Hematopoietic multipotent progenitor cell treated with erythropoietin and hydrocortisone succinate and interleukin-3 and kit ligand, for 8 days (in vitro differentiated cells): ENCODE measurements at regions not wholly inside any gene's neighbourhood (a gene's known extent, or its start where the extent isn't known, plus 50 kb on each side); places are given as distances from the start of the nearest gene placed in this dataset.

ENCODE experiments used
- DNase-seq: peaks from one replicate; pipeline ENCODE4 v3.0.0-alpha.2; 2015

DNA sequence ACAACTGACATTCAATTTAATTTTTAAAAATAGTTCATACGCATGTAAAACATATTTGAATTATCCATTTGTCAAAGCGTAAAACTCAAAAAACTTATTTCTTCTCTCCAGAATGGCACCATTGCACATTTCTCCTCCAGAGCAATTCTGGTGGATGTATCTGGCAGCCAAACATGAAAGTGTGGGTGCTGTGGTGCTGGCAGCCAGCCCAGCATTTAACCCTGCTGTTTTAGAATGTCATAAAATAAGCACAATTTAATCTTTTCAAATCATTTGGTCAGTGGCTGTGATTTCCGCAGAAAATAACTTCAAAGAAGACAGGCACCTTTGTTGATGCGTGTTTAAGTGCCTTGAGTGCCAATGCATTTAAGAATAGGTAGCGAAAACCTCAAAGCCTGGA is 302.7 kb upstream of the MEOX2 start:
- no peak for DNase-seq

GRCh38 chr7:15985587-15986384 is 299.3 kb upstream of the MEOX2 start:
- no peak for DNase-seq

- no peak for DNase-seq
Observed at GRCh38 chr7:15977663-15978062, 291.2 kb upstream of the MEOX2 start.

- DNase-seq = no peak
Observed at GRCh38 chr7:15972862-15973275, 286.4 kb upstream of the MEOX2 start.

GRCh38 chr7:15967551-15967950 is 281.1 kb upstream of the MEOX2 start:
- no peak for DNase-seq

- DNase-seq = no peak
Observed at GRCh38 chr7:15967121-15967520, 280.6 kb upstream of the MEOX2 start.

- no peak for DNase-seq
Observed at GRCh38 chr7:15963206-15963605, 276.7 kb upstream of the MEOX2 start.

DNA sequence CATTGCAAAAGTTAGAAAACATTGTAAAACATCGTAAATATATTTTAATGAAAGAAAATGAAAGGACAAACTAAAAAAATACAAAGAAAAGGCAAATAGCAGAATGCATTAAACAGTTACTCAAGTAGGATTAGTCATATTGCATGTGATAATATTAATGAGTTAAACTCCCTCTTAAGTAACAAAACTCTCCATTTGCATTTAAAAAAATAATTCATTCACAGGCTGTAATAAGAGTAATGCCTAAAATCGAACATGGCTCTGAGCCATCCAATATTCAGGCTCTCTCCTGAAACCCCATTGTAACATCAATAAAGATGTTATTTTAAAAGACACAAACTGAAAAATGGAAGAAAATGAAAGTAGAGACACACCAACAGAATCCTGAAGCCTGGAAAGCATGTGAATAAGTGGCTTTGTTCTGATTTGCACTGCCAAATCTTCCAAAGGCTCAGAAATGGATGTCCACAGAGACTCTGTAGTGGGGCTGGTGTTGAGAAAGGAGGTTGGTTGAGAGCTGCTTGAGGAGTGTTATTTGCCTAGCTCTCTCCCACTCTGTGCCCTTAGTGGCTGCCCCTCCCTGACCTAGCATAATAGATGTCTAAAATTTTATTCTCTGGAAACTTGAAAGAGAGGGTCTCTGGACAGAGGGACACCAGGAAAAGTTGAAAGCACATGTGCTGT is 268.3 kb upstream of the MEOX2 start:
- DNase-seq = no peak

DNA sequence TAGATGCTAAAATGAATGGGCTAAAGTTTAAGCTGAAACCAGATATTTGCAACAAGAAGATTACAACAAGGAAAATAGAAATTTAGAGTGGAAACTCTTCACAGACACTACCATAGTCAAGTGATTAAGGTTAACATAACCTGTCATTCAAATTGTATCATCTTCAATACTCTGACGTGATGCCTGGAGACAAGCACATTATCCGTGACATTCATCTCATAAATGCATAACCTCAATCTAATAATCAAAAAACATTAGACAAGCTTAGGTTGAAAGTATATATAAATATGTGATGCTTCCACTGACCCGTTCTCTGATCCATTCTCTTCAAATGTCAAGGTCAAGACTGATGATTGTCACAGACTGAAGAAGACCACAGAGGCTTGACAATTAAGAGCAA is 263.8 kb upstream of the MEOX2 start:
- DNase-seq = no peak

- DNase-seq = no peak
Observed at GRCh38 chr7:15947754-15948153, 261.3 kb upstream of the MEOX2 start.

GRCh38 chr7:15938115-15938514 is 251.6 kb upstream of the MEOX2 start:
- no peak for DNase-seq

DNA sequence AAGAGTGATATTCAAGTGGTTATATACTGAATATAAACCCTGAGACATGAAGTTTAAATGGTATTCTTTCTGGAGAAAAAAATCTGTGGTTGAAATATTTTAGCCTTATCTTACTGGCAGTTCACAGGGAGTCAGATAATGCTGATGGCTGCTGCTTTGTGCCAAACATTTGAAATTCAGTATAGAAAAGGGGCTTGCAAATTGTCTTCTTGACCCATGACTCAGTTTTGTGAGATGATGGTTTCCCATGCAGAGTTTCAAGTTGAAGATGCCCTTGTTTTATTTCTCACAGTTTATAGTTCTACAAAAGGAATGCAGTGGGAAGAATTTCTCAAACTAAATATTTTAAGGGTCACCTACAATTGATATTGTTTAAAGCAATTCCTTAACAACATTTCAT is 251.1 kb upstream of the MEOX2 start:
- DNase-seq = no peak

DNA sequence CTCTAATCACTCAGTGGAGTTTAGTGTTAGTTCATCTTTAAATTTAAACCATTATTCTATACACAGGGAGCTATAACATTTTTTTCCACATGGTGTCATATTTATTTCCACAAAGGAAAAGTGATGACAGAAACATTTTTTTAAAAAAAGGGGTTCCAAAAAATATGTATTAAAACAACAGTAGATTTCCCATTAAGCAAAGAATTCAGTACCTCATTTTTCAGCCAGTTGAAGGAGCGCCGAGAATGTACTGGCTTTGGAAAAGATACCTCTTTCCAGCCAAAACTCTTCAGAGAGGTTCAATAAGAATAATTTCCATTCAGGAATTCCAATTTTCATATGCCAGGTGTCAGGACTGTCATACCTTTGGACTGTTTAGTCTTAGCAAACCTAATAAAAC is 250.5 kb upstream of the MEOX2 start:
- DNase-seq = no peak

GRCh38 chr7:15932318-15932717 is 245.8 kb upstream of the MEOX2 start:
- DNase-seq = no peak

GRCh38 chr7:15929411-15929810 is 242.9 kb upstream of the MEOX2 start:
- no peak for DNase-seq

DNA sequence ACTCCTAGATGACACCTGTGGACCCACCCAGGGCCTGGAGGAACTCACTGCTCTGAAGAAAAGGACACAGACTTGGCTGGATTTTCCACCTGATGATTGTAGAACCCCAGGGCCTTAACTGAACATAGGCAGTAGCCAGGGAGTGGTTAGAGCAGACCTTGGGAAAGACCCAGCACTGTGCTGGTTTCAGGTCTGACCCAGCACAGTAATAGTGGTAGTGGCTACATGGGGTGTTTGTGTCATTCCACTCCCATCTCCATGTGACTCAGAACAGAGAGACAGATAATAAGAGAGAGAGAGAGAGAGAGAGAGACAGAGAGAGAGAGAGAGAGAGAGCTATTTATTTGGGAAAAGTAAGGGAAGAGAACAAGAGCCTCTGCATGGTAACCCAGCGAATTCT is 239.1 kb upstream of the MEOX2 start:
- DNase-seq = no peak

DNA sequence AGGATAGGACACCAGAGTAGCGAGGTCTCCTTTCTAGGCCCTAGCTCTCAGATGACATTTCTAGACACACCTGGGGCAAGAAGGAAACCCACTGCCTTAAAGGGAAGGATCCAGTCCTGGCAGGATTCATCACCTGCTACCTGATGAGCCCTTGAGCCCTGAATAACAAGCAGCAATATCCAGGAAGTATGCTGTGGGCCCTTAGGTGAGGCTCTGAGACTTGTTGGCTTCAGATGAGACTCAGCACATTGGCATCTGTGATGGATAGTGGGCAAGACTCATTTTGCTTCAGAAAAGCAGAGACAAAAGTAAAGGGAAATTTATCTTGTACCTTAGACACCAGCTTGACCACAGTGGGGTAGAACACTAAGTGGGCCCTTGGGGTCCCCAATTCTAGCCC is 238.4 kb upstream of the MEOX2 start:
- DNase-seq = no peak

DNA sequence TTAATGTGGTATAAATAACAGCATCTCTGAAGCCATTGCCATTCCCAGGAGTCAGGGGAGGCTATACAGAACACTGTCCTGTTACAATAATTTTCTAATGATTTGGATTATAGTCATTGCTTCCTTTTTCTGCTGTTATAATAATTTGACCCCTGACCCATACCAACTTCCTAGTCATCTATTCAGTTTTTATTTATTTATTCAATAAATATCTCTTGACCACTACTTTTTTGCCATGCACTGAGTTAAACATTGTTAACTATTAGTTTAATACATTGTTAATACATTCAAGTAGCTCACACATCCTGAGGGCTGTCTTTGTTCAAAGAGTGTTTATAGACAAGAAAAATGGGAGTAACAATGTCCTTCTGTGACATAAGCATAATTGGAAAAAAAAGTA is 235.5 kb upstream of the MEOX2 start:
- DNase-seq = no peak

DNA sequence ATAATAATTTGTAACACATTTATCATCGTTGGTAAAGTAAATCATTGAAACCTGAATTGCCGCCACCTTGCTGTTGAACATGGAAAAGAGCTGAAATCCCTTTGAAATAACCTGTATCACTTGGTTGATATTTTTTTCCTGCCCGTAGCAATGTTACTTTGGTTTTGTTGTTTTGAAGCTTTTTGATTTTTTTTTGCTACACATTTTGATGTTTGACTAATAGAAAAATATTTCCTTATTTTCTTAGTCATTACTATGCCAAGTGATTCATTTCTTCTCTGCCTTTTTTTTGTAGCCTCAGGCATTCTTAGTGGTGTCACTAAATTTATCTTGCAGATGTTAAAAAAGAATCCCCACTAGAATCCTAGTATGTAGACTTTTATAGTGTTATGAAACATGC is 235.1 kb upstream of the MEOX2 start:
- no peak for DNase-seq

- DNase-seq = no peak
Observed at GRCh38 chr7:15920953-15921352, 234.5 kb upstream of the MEOX2 start.

GRCh38 chr7:15916681-15917380 is 230.3 kb upstream of the MEOX2 start:
- DNase-seq = no peak

GRCh38 chr7:15915686-15916293 is 229.3 kb upstream of the MEOX2 start:
- no peak for DNase-seq

DNA sequence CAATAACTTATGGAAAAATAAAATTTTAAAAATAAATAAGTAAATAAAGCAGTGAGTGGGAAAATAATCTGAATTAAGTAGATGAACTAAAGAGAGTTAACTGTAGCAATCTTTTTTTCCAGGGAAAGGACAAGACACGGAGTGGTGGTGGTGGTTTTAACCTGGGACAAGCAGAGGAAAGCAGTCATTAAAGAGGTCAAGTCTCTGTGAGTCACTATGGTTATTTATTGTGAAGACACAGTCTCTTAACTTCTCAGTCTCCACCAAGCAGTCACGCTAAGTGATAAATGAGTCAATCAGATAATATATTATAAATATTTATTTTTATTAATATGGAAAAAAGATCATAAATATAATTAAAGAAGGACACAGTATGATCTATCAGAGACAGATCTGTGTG is 228.1 kb upstream of the MEOX2 start:
- no peak for DNase-seq

- DNase-seq = no peak
Observed at GRCh38 chr7:15906436-15906835, 220.0 kb upstream of the MEOX2 start.
